ENCODE measurements at regions not wholly inside any gene's neighbourhood (a gene's known extent, or its start where the extent isn't known, plus 50 kb on each side); places are given as distances from the start of the nearest gene placed in this dataset.

GRCh38 chr14:101383737-101384338, 177.5 kb upstream of the DIO3 start:
- DNase-seq: no peak

DNA sequence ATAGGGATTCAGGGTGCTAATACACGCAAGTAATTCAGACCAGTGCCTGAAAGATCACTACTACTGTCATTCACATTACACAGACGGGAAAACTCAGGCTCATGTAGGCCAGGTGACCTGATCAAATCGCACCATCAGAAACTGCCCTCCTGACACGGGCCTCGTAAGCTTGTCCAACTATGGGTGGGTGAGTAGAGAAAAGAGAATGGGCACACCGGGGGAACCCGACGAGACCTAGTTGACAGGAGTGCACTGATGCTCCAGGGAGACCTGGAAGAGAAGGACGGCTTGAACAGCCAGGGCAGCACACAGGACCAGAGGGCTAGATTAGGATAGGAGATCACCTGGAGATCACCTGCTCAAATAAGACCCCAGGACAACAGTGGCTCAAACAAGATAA, 166.9 kb upstream of the DIO3 start:
- no peak for DNase-seq

GRCh38 chr14:101395779-101396178, 165.5 kb upstream of the DIO3 start:
- no peak for DNase-seq

- no peak for DNase-seq
Observed at GRCh38 chr14:101397206-101397605, 164.1 kb upstream of the DIO3 start.

DNA sequence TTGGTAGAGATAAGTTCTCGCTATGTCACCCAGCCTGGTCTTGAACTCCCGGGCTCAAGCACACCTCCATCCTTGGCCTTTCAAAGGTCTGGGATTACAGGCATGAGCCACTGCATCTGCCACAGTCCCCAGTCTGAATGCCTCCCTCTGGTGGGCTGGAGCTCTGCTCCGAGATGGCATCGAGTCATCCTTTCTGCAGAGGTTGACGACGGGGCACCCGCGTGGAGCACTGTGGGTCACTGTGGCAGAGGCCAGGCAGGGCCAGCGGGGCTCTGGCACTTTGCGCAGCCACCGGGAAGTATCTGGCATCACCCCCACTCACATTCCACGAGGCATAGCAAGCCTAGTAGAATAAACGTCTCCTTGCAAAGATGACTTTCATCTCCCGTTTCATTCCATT, 163.3 kb upstream of the DIO3 start:
- no peak for DNase-seq

DNA sequence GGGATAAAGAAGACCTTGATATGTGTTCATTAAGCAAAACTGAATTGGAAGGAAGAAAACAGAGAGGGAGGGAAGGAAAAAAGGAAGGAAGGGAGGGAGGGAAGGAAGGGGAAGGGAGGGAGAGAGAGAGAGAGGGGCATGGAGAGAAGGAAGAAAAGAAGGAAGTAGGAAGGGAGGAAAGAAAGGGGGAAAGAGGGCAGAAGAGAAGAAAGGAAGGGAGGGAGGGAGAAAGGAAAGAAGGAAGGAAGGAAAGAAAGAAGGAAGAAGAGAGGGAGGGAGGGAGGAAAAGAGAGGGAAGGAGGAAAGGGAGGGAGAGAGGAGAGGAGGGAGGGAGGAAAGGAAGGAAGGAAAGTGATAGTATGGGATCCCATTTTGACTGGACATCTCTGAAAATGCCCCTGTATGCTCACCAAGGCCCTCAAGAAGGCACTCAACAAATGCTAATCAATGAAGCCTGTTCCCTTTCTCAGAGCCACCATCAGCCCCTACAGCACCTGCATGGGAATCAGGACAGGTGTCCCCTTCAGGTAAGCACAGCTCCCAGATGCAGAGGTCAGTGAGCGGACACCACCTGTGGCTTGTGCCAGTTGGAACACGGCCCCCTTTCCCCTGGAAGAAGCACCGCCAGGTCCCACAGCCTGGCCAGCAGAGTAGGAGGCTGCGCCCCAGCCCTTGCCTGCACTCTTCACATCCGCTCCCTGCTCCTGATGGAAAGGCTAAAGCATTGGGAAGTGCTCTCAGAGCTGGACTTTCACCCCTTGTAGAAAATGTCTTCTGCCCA, 161.4 kb upstream of the DIO3 start:
- no peak for DNase-seq

DNA sequence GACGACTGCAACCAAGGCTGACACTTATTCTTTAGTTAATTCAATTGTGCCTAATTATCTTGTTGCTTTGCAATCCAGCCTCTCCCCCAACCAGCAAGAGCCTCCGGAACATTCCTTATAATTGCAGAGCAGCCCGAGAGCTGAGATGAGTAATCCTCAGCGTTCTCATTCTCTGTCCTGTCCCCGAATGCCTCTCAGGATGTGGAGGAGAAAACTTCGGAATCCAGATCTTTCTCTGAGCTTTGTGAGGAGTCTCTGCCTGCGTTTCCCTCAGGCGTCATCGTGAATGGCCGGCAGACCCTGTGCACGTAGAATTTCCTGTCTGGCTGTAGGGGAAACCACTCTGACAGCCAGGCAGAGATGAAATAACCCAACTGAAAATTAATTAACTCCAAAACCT, 160.5 kb upstream of the DIO3 start:
- no peak for DNase-seq

GRCh38 chr14:101402936-101403660, 158.2 kb upstream of the DIO3 start:
- DNase-seq: no peak

- DNase-seq: no peak
Observed at GRCh38 chr14:101404426-101405170, 156.7 kb upstream of the DIO3 start.

GRCh38 chr14:101405171-101405883, 156.0 kb upstream of the DIO3 start:
- no peak for DNase-seq

- DNase-seq: no peak
Observed at GRCh38 chr14:101406921-101407320, 154.4 kb upstream of the DIO3 start.

DNA sequence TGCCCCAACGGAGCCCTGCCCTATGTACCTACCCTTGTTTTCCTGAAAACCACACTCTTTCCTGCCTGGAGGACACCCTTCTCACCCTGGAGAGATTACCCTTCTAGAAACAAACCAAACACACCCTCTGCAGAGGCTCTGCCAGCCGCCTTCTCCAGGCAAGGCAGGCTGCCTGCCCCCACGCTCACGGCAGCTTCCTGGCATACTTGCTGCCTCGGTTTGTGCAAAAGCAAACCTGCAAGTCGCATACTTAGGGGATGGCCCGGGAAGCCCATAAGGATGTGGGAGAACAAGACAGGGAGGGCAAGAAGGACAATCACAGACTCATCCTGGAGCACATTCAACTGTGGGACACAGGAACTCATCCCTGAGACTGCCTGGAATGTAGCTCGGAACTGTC, 154.0 kb upstream of the DIO3 start:
- DNase-seq: no peak

DNA sequence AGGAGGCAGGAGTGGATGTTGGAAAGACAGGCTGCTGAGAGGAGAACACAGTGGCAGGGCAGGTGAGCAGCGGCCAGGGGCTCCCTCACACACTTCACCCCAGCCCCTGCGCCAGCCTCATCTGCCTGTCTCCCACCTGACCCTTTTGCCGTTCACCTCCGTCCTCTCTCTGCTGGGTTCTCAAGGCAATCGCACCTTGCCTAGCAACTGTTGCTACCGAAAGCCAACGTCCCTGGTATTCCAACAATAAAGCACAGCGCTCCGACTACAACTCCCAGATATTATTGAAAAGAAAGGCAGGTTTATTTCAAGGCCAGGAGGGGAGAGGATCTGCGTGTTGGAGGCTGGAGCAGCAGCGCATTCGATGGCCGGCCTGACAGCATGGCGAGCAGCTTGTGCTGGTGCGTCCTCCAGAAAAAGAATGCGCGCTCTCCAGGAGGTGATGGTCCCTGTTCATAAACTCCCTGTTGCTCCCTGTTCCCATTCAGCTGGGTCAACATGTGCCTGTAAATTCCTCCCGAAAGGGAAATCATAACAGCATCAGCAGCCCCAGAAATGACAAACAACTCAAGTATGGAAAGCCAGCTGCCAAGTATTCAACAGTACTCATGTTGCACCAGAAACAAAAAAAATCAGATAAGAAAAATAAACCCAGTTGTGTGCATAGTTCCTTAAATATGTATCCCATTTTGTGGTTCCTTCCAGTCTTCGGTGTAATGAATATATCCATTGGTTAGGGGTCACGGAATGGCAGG, 153.0 kb upstream of the DIO3 start:
- no peak for DNase-seq

DNA sequence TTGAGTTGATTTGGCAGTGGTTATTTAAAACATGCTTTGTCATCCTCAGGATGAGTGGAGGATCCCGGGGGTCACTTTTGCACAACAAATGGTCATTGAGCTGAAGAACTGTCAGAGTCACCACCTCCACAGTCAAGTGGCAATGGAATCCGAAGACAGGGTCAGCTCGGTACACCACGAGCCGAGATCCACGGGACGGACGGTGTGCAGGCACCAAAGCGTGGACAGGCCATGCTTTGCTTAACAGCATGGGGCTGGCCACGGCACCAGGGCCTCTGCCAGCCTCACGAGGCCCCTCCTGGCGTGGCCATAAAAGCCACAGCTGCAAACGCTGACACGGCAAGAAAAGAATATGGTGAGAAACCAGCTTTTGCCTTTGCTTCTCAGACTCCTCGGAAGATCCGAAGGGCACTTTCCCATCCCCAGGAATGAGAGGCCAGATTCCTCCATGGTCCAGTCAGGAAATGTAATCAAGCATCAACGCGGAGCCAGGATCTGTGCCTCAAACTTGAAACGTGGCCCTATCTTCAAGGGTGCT, 152.2 kb upstream of the DIO3 start:
- DNase-seq: no peak

DNA sequence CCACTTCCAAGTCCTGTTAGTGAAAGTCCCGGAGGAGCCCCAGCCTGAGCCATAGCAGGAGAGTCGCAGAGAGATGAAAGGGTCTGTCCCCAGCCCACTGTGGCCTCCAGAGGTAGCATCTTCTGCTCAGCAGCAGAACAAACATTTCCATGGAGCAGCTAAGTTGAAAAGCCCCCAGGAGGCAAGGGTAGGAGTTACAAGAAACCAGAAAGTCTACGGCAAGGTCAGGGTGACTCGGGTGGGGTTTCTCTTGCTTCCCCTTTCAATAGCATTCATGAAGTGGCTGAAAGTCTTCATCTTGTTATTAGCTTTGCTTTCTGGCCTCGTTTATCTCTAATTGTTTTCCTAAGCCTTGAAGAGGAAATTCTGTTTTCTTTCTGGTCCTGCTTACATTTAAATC, 151.2 kb upstream of the DIO3 start:
- no peak for DNase-seq

GRCh38 chr14:101411151-101411550, 150.1 kb upstream of the DIO3 start:
- no peak for DNase-seq

DNA sequence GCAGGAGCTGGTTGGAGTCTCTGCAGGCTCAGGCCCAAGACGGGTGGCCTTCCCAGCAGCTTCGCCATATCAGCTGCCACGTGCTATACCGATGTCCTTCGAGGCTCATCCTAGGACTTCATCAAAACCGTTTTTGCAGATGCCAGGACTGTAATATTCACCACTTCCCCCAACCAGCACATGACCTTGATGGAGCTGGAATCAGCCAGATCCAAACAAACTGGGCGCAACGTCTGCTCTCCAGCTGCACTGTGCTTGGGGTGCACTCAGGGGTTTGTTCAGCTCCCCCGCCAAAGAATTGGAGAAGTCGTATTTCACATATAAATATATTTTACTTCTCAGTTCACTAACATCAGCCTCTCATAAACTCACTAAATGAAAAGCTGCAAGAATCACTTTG, 149.5 kb upstream of the DIO3 start:
- no peak for DNase-seq

GRCh38 chr14:101412739-101413138, 148.6 kb upstream of the DIO3 start:
- no peak for DNase-seq

- no peak for DNase-seq
Observed at GRCh38 chr14:101417434-101417833, 143.9 kb upstream of the DIO3 start.

- no peak for DNase-seq
Observed at GRCh38 chr14:101418601-101419000, 142.7 kb upstream of the DIO3 start.

- no peak for DNase-seq
Observed at GRCh38 chr14:101426466-101426865, 134.8 kb upstream of the DIO3 start.

DNA sequence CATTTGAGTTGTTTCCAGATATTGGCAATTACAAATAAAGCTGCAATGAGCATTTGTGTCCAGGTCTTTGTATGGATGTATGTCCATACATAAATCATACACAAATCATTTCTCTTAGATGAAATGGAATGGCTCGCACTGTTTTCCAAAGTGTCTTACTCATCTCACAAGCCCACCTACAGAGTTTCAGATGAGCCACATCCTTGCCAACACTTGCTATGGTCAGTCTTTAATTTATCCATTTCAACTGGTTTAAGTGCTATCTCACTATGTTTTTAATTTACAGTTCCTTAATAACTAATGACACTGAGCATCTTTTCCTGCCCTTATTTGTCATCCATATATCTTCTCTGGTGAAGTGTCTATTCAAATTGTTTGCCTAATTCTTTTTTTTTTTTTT, 132.9 kb upstream of the DIO3 start:
- no peak for DNase-seq
